BLaER1 (cell line): ENCODE measurements at regions not wholly inside any gene's neighbourhood (a gene's known extent, or its start where the extent isn't known, plus 50 kb on each side); places are given as distances from the start of the nearest gene placed in this dataset.
"Not testable (repeated sequence)": the region's sequence is repeated elsewhere in the genome, so short reads cannot be mapped to it uniquely, and the experiment has no call there.

ENCODE experiments used
- H3K27ac ChIP-seq: shearing (Covaris generic); formaldehyde crosslinking; 2 replicates; pipeline ENCODE4 v1.8.1; 2022
- H3K27me3 ChIP-seq: shearing (Covaris generic); formaldehyde crosslinking; 2 replicates; pipeline ENCODE4 v1.8.1; 2022
- H3K36me3 ChIP-seq: shearing (Covaris generic); formaldehyde crosslinking; 2 replicates; pipeline ENCODE4 v1.8.1; 2022
- H3K4me1 ChIP-seq: shearing (Covaris generic); formaldehyde crosslinking; 2 replicates; pipeline ENCODE4 v1.8.1; 2022
- H3K4me2 ChIP-seq: shearing (Covaris generic); formaldehyde crosslinking; 2 replicates; pipeline ENCODE4 v1.8.1; 2022
- H3K4me3 ChIP-seq: shearing (Covaris generic); formaldehyde crosslinking; 2 replicates; pipeline ENCODE4 v1.8.1; 2022
- H3K9ac ChIP-seq: shearing (Covaris generic); formaldehyde crosslinking; 2 replicates; pipeline ENCODE4 v1.8.1; 2022
- H3K9me3 ChIP-seq: shearing (Covaris generic); formaldehyde crosslinking; 2 replicates; pipeline ENCODE4 v1.8.1; 2022
- H4K20me1 ChIP-seq: shearing (Covaris generic); formaldehyde crosslinking; 2 replicates; pipeline ENCODE4 v1.8.1; 2022
- Cebpa-rat ChIP-seq: shearing (Covaris generic); IDR thresholded peaks from 2 replicates; pipeline ENCODE4 v1.8.1; 2022

- Histone ChIP-seq H3K36me3 (no peaks in the 10 kb centered on the region), H3K4me3 (no peak overlapping the region), H3K4me1 (peaks cover 6% of the 10 kb centered on the region; the same call in 1 of the 2 replicates)
These were observed 434.0 kb upstream of the NR5A2 start for GRCh38 chr1:199593475-199593874.

DNA sequence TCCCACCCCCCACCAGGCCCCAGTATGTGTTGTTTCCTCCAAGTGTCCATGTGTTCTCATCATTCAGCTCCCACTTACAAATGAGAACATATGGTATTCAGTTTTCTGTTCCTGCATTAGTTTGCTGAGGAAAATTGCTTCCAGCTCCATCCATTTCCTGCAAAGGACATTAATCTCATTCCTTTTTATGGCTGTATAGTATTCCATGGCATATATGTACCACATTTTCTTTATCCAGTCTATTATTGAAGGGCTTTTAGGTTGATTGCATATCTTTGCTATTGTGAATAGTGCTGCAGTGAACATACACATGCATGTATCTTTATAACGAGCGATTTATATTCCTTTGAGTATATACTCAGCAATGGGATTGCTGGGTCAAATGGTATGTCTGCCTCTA is 431.1 kb upstream of the NR5A2 start:
- not testable (repeated sequence) for H3K27ac ChIP-seq, H4K20me1 ChIP-seq, H3K9ac ChIP-seq, H3K4me2 ChIP-seq, H3K36me3 ChIP-seq, H3K27me3 ChIP-seq, H3K4me3 ChIP-seq, H3K4me1 ChIP-seq, H3K9me3 ChIP-seq

More at GRCh38 chr1:199593475-199593874, 434.0 kb upstream of the NR5A2 start:
- no peak overlapping the region for H3K4me2 ChIP-seq
- no peaks in the 10 kb centered on the region for H4K20me1 ChIP-seq
- TF ChIP-seq Cebpa-rat, result no peak
- H3K9me3 ChIP-seq, result no peaks in the 10 kb centered on the region
- H3K27ac ChIP-seq, result no peak overlapping the region
- no peak overlapping the region for H3K9ac ChIP-seq
- H3K27me3 ChIP-seq, result no peaks in the 10 kb centered on the region

- TF ChIP-seq Cebpa-rat, result no peak
- H3K4me3 ChIP-seq, result no peak overlapping the region
- no peaks in the 10 kb centered on the region; the same call in 1 of the 2 replicates for H3K9me3 ChIP-seq
- H3K9ac ChIP-seq, result no peak overlapping the region
- H4K20me1 ChIP-seq, result no peaks in the 10 kb centered on the region
- no peaks in the 10 kb centered on the region for H3K27me3 ChIP-seq
- no peak overlapping the region for H3K27ac ChIP-seq
- H3K4me1 ChIP-seq, result no peaks in the 10 kb centered on the region
- no peak overlapping the region for H3K4me2 ChIP-seq
- no peaks in the 10 kb centered on the region for H3K36me3 ChIP-seq
These were observed 430.4 kb upstream of the NR5A2 start for GRCh38 chr1:199597152-199597551.

GRCh38 chr1:199608414-199608813 is 419.1 kb upstream of the NR5A2 start:
- no peaks in the 10 kb centered on the region for H3K27me3 ChIP-seq
- H3K4me1 ChIP-seq, result no peaks in the 10 kb centered on the region
- no peaks in the 10 kb centered on the region for H3K36me3 ChIP-seq
- no peak overlapping the region for H3K27ac ChIP-seq
- H4K20me1 ChIP-seq, result no peaks in the 10 kb centered on the region
- no peak overlapping the region for H3K9ac ChIP-seq
- no peak overlapping the region for H3K4me2 ChIP-seq
- H3K9me3 ChIP-seq, result no peaks in the 10 kb centered on the region
- H3K4me3 ChIP-seq, result no peak overlapping the region
- no peak for TF ChIP-seq Cebpa-rat

- no peak overlapping the region for H3K9ac ChIP-seq
- no peaks in the 10 kb centered on the region for H3K36me3 ChIP-seq
- no peak overlapping the region for H3K27ac ChIP-seq
- H3K4me3 ChIP-seq, result no peak overlapping the region
- H3K4me1 ChIP-seq, result no peaks in the 10 kb centered on the region
- H3K4me2 ChIP-seq, result no peak overlapping the region
- H3K9me3 ChIP-seq, result no peaks in the 10 kb centered on the region
- H4K20me1 ChIP-seq, result no peaks in the 10 kb centered on the region
- no peaks in the 10 kb centered on the region for H3K27me3 ChIP-seq
- TF ChIP-seq Cebpa-rat, result no peak
These were observed 414.3 kb upstream of the NR5A2 start for GRCh38 chr1:199612976-199613774.

GRCh38 chr1:199616947-199617346 is 410.6 kb upstream of the NR5A2 start:
- Histone ChIP-seq H4K20me1 (no peaks in the 10 kb centered on the region), H3K36me3 (no peaks in the 10 kb centered on the region), H3K4me3 (no peak overlapping the region), H3K4me1 (no peaks in the 10 kb centered on the region), H3K27ac (no peak overlapping the region), H3K27me3 (no peaks in the 10 kb centered on the region), H3K4me2 (no peak overlapping the region), H3K9ac (no peak overlapping the region), H3K9me3 (no peaks in the 10 kb centered on the region)
- TF ChIP-seq Cebpa-rat, result no peak

DNA sequence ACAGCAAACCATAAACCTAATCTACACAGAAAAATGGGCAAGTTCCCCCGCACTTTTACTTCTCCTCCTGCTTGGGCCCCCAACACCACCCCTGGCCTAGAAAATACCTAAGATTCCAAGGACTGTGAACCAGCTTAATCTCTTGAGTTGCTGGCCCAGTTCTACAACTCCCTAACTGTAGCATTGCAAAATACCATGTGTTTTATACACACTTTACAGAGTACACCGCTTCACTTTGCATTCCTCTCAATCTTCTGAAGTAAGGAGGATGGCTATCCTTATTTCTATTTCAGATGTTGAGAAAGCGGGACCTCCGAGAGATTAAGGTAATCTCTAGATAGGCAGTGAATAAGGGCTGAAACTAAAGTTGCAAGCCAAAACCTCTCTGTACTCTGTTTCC is 408.3 kb upstream of the NR5A2 start:
- Histone ChIP-seq H3K4me1 (no peaks in the 10 kb centered on the region), H3K9ac (no peak overlapping the region), H3K4me3 (no peak overlapping the region), H3K4me2 (no peak overlapping the region), H4K20me1 (no peaks in the 10 kb centered on the region), H3K36me3 (no peaks in the 10 kb centered on the region), H3K9me3 (no peaks in the 10 kb centered on the region), H3K27me3 (no peaks in the 10 kb centered on the region), H3K27ac (no peak overlapping the region)
- TF ChIP-seq Cebpa-rat, result no peak

- not testable (repeated sequence) for H3K9ac ChIP-seq, H4K20me1 ChIP-seq, H3K36me3 ChIP-seq, H3K4me3 ChIP-seq, H3K4me1 ChIP-seq, H3K4me2 ChIP-seq, H3K27me3 ChIP-seq, H3K27ac ChIP-seq, H3K9me3 ChIP-seq
These were observed 401.3 kb upstream of the NR5A2 start for GRCh38 chr1:199626228-199626627.

GRCh38 chr1:199629624-199630023 is 397.9 kb upstream of the NR5A2 start:
- no peaks in the 10 kb centered on the region for H3K4me1 ChIP-seq
- no peaks in the 10 kb centered on the region for H3K9me3 ChIP-seq
- H3K4me2 ChIP-seq, result no peak overlapping the region
- H3K36me3 ChIP-seq, result no peaks in the 10 kb centered on the region
- H3K27ac ChIP-seq, result no peak overlapping the region
- H3K27me3 ChIP-seq, result no peaks in the 10 kb centered on the region
- no peaks in the 10 kb centered on the region for H4K20me1 ChIP-seq
- no peak overlapping the region for H3K9ac ChIP-seq
- no peak for TF ChIP-seq Cebpa-rat
- no peak overlapping the region for H3K4me3 ChIP-seq

DNA sequence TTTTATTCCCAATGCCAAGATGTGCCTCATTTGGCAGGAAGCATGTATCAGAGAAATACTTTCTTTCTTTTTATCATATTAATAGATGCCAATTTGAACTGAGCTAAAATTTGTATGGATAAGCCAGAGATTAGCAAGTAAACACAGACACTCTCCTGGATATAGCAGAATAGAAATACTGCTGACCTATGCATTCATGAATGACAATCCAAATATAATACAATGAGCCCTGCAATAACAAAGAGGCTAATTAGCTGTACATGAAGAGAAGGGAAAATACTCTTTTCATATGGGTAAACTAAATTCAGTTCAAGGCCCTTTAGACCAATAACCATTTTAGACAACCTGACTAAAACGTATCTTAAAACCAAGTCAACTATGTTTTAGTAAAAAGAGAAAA is 388.1 kb upstream of the NR5A2 start:
- Histone ChIP-seq H4K20me1 (no peaks in the 10 kb centered on the region), H3K27ac (no peak overlapping the region), H3K27me3 (no peaks in the 10 kb centered on the region), H3K9me3 (no peaks in the 10 kb centered on the region), H3K4me3 (no peak overlapping the region), H3K4me1 (no peaks in the 10 kb centered on the region), H3K4me2 (no peak overlapping the region), H3K36me3 (no peaks in the 10 kb centered on the region), H3K9ac (no peak overlapping the region)
- TF ChIP-seq Cebpa-rat, result no peak

- no peak overlapping the region for H3K9ac ChIP-seq
- no peaks in the 10 kb centered on the region for H4K20me1 ChIP-seq
- H3K27me3 ChIP-seq, result no peaks in the 10 kb centered on the region
- H3K27ac ChIP-seq, result no peak overlapping the region
- H3K4me2 ChIP-seq, result no peak overlapping the region
- no peaks in the 10 kb centered on the region for H3K36me3 ChIP-seq
- H3K4me1 ChIP-seq, result no peaks in the 10 kb centered on the region
- no peak for TF ChIP-seq Cebpa-rat
- H3K9me3 ChIP-seq, result no peaks in the 10 kb centered on the region
- H3K4me3 ChIP-seq, result no peak overlapping the region
These were observed 386.0 kb upstream of the NR5A2 start for GRCh38 chr1:199641531-199641930.
